ENCODE measurements at regions not wholly inside any gene's neighbourhood (a gene's known extent, or its start where the extent isn't known, plus 50 kb on each side); places are given as distances from the start of the nearest gene placed in this dataset.
A peak's percentile ranks its signal among the peaks of the same experiment; 100 is the strongest.

GRCh38 chr6:26193467-26194328, 106.5 kb downstream of the HFE start:
- peaks cover 41% of the 10 kb centered on the region for H3K79me2 ChIP-seq (ENCODE audit: insufficient read depth, low read length)
- TF ChIP-seq EZH2 (IDR thresholded peaks at IDR 0.05; ENCODE audit: borderline replicate concordance, low read depth, low read length, severe bottlenecking) (no peak), CTCF (IDR thresholded peaks at IDR 0.05; ENCODE audit: borderline replicate concordance, extremely low read depth, low read length, poor library complexity, severe bottlenecking) (no peak)
- H3K9ac ChIP-seq (ENCODE audit: low read depth, low read length): no peak overlapping the region

GRCh38 chr6:26194329-26194701, 107.1 kb downstream of the HFE start:
- H3K27ac ChIP-seq (ENCODE audit: low read length): peak overlapping the region; percentile 9; the same call in 1 of the 2 replicates
- H3K27me3 ChIP-seq (ENCODE audit: insufficient read depth, low read length, poor library complexity): no peaks in the 10 kb centered on the region
- DNase-seq: no peak
- H3K4me3 ChIP-seq (ENCODE audit: low read depth in 1 of 2, low read length in 2 of 2): no peak overlapping the region
- peak overlapping the region; percentile 69 for H3K4me2 ChIP-seq (ENCODE audit: insufficient read depth, low read length)
- H4K20me1 ChIP-seq (ENCODE audit: insufficient read depth, low read length): peaks cover 15% of the 10 kb centered on the region
- peaks cover 44% of the 10 kb centered on the region for H3K79me2 ChIP-seq (ENCODE audit: insufficient read depth, low read length)
- ATAC-seq (ENCODE audit: insufficient read depth, low read depth): no peak
- H3K36me3 ChIP-seq (ENCODE audit: insufficient read depth, low read length): peaks cover 9% of the 10 kb centered on the region
- no peaks in the 10 kb centered on the region for H3K9me3 ChIP-seq (ENCODE audit: insufficient read depth, low read length, severe bottlenecking)
- no peak for TF ChIP-seq CTCF (IDR thresholded peaks at IDR 0.05; ENCODE audit: borderline replicate concordance, extremely low read depth, low read length, poor library complexity, severe bottlenecking)
- no peak overlapping the region for H2AFZ ChIP-seq (ENCODE audit: low read depth, low read length)
- peak overlapping the region; percentile 91 for H3K9ac ChIP-seq (ENCODE audit: low read depth, low read length)
- peaks cover 12% of the 10 kb centered on the region for H3K4me1 ChIP-seq (ENCODE audit: insufficient read depth, low read length)

More at GRCh38 chr6:26193467-26194328, 106.5 kb downstream of the HFE start:
- ATAC-seq (ENCODE audit: insufficient read depth, low read depth): no peak
- Histone ChIP-seq H3K27ac (ENCODE audit: low read length) (peak overlapping the region; percentile 9; the same call in 1 of the 2 replicates), H3K4me2 (ENCODE audit: insufficient read depth, low read length) (peak overlapping the region; percentile 69; the same call in 1 of the 2 replicates), H3K4me3 (ENCODE audit: low read depth in 1 of 2, low read length in 2 of 2) (no peak overlapping the region), H3K4me1 (ENCODE audit: insufficient read depth, low read length) (peaks cover 12% of the 10 kb centered on the region), H3K27me3 (ENCODE audit: insufficient read depth, low read length, poor library complexity) (no peaks in the 10 kb centered on the region), H3K36me3 (ENCODE audit: insufficient read depth, low read length) (peaks cover 9% of the 10 kb centered on the region), H2AFZ (ENCODE audit: low read depth, low read length) (no peak overlapping the region), H4K20me1 (ENCODE audit: insufficient read depth, low read length) (peaks cover 15% of the 10 kb centered on the region), H3K9me3 (ENCODE audit: insufficient read depth, low read length, severe bottlenecking) (no peaks in the 10 kb centered on the region)
- DNase-seq: no peak

GRCh38 chr6:26194816-26195375, 107.7 kb downstream of the HFE start:
- Histone ChIP-seq H4K20me1 (ENCODE audit: insufficient read depth, low read length) (peaks cover 15% of the 10 kb centered on the region), H3K9ac (ENCODE audit: low read depth, low read length) (peak overlapping the region; percentile 91), H3K36me3 (ENCODE audit: insufficient read depth, low read length) (peaks cover 9% of the 10 kb centered on the region), H3K4me2 (ENCODE audit: insufficient read depth, low read length) (peak overlapping the region; percentile 69), H3K4me3 (ENCODE audit: low read depth in 1 of 2, low read length in 2 of 2) (peak overlapping the region; percentile 75 to 76; a peak in 3 of 4 replicates), H3K27ac (ENCODE audit: low read length) (peak overlapping the region; percentile 100), H2AFZ (ENCODE audit: low read depth, low read length) (no peak overlapping the region), H3K4me1 (ENCODE audit: insufficient read depth, low read length) (peaks cover 12% of the 10 kb centered on the region), H3K79me2 (ENCODE audit: insufficient read depth, low read length) (peaks cover 49% of the 10 kb centered on the region), H3K9me3 (ENCODE audit: insufficient read depth, low read length, severe bottlenecking) (no peaks in the 10 kb centered on the region), H3K27me3 (ENCODE audit: insufficient read depth, low read length, poor library complexity) (no peaks in the 10 kb centered on the region)
- ATAC-seq (ENCODE audit: insufficient read depth, low read depth): no peak
- TF ChIP-seq EZH2 (IDR thresholded peaks at IDR 0.05; ENCODE audit: borderline replicate concordance, low read depth, low read length, severe bottlenecking): no peak
- TF ChIP-seq CTCF (IDR thresholded peaks at IDR 0.05; ENCODE audit: borderline replicate concordance, extremely low read depth, low read length, poor library complexity, severe bottlenecking): no peak
- DNase-seq: no peak
